ENCODE measurements at regions not wholly inside any gene's neighbourhood (a gene's known extent, or its start where the extent isn't known, plus 50 kb on each side); places are given as distances from the start of the nearest gene placed in this dataset.

DNA sequence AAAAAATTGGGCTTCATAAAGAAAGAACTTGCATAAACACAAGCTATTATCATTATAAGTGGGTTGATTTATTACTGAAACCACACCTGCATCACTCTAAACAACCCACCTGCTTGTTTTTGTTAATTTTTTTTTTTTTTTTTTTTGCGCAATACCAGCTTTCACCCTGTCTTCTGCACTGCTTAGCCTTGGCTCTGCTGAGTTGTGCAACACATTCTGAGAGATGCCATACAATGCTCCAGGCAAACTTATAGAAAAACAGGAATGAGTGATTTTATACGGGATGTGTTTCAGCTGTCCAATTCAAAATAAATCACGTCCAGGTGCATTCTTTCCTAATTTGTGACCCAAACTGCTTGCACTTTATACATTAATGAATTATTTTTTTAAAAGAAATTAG, 923.6 kb downstream of the GATA3 start:
- POLR2A ChIA-PET, result no interaction called here
- DNase-seq (ENCODE audit: low read depth, low spot score), result no peak

DNA sequence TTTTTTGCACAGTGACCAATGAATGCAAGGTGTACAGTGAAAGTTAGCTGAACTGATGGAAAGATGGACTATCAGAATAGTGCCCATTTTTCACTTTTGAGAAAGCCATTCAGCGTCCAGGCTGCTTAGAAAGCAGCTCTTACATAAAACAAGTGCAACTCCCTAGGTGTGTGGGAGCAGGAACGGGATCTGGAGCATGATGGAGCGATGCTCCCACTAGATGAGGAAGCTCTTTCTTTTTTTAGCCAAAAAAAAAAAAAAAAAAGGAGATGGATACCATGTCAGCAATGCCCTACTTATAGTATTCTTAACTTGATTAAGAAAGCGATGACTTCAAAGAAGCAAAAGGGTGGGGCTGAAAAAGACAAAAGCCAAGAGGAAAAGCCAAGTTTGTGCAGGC, 925.5 kb downstream of the GATA3 start:
- DNase-seq (ENCODE audit: low read depth, low spot score), result no peak

More for the DNA sequence above, 923.6 kb downstream of the GATA3 start:
- CTCF ChIA-PET, result no interaction called here
- Histone ChIP-seq H3K4me3 (ENCODE audit: low read depth, low read length) (no peak overlapping the region), H3K27me3 (ENCODE audit: control insufficient read depth, insufficient read depth, low read length) (no peaks in the 10 kb centered on the region), H3K9me3 (ENCODE audit: control insufficient read depth, insufficient read depth, low read length) (no peaks in the 10 kb centered on the region; the same call in 1 of the 2 replicates), H3K27ac (ENCODE audit: low read depth, low read length) (no peak overlapping the region)
- TF ChIP-seq, protein P1, sequence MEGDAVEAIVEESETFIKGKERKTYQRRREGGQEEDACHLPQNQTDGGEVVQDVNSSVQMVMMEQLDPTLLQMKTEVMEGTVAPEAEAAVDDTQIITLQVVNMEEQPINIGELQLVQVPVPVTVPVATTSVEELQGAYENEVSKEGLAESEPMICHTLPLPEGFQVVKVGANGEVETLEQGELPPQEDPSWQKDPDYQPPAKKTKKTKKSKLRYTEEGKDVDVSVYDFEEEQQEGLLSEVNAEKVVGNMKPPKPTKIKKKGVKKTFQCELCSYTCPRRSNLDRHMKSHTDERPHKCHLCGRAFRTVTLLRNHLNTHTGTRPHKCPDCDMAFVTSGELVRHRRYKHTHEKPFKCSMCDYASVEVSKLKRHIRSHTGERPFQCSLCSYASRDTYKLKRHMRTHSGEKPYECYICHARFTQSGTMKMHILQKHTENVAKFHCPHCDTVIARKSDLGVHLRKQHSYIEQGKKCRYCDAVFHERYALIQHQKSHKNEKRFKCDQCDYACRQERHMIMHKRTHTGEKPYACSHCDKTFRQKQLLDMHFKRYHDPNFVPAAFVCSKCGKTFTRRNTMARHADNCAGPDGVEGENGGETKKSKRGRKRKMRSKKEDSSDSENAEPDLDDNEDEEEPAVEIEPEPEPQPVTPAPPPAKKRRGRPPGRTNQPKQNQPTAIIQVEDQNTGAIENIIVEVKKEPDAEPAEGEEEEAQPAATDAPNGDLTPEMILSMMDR (IDR thresholded peaks at IDR 0.05; ENCODE audit: low read depth, low read length), result no peak

DNA sequence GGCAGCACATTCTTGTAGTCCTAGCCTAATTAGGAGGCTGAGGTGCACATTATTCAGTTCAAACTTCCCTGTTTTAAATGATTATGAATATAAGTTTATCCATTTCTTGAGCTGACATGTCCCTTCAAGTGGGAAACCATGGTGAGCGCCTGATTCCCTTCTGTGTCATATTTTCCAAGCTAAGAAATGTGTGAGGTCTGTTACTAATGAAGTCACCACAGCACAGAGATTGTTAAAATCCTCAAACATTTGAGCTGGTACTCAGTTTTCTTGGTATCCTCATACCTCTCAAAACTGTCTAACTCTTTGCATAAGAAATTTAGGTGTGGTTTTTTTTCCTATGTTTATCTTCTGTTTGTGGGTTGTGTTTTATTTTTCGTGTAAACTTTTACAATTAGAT, 926.8 kb downstream of the GATA3 start:
- CTCF ChIA-PET, result no interaction called here
- POLR2A ChIA-PET, result no interaction called here
- Histone ChIP-seq H3K27ac (ENCODE audit: low read depth, low read length) (no peak overlapping the region), H3K9me3 (ENCODE audit: control insufficient read depth, insufficient read depth, low read length) (no peaks in the 10 kb centered on the region; the same call in 1 of the 2 replicates), H3K4me3 (ENCODE audit: low read depth, low read length) (no peak overlapping the region), H3K27me3 (ENCODE audit: control insufficient read depth, insufficient read depth, low read length) (no peaks in the 10 kb centered on the region)
- TF ChIP-seq, protein P1 (IDR thresholded peaks at IDR 0.05; ENCODE audit: low read depth, low read length), result no peak
- DNase-seq (ENCODE audit: low read depth, low spot score), result no peak

More for the DNA sequence above, 925.5 kb downstream of the GATA3 start:
- Histone ChIP-seq H3K4me3 (ENCODE audit: low read depth, low read length) (no peak overlapping the region), H3K9me3 (ENCODE audit: control insufficient read depth, insufficient read depth, low read length) (no peaks in the 10 kb centered on the region; the same call in 1 of the 2 replicates), H3K27me3 (ENCODE audit: control insufficient read depth, insufficient read depth, low read length) (no peaks in the 10 kb centered on the region), H3K27ac (ENCODE audit: low read depth, low read length) (no peak overlapping the region)
- POLR2A ChIA-PET, result no interaction called here
- CTCF ChIA-PET, result no interaction called here
- TF ChIP-seq, protein P1 (IDR thresholded peaks at IDR 0.05; ENCODE audit: low read depth, low read length), result no peak

DNA sequence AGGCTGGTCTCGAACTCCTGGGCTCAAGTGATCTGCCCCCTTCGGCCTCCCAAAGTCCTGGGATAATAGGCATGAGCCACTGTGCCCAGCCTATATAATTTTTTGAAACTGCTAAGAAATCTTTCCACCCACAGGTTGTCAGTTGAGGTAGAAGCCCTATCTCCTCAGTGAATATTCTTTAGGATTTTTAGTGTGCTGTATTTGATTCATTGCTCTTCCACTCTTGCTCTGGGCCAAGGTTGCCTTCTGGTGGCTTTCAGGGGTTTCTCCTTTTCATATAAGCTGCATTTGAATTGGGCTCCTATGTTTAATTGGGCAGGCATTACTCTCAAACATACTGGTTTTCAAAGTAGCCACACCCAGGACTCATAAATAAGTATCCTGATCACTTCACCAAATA, 931.2 kb downstream of the GATA3 start:
- Histone ChIP-seq H3K4me3 (ENCODE audit: low read depth, low read length) (no peak overlapping the region), H3K27me3 (ENCODE audit: control insufficient read depth, insufficient read depth, low read length) (no peaks in the 10 kb centered on the region), H3K9me3 (ENCODE audit: control insufficient read depth, insufficient read depth, low read length) (no peaks in the 10 kb centered on the region), H3K27ac (ENCODE audit: low read depth, low read length) (no peak overlapping the region)
- DNase-seq (ENCODE audit: low read depth, low spot score), result no peak
- TF ChIP-seq, protein P1 (IDR thresholded peaks at IDR 0.05; ENCODE audit: low read depth, low read length), result no peak
- POLR2A ChIA-PET, result no interaction called here
- CTCF ChIA-PET, result no interaction called here

DNA sequence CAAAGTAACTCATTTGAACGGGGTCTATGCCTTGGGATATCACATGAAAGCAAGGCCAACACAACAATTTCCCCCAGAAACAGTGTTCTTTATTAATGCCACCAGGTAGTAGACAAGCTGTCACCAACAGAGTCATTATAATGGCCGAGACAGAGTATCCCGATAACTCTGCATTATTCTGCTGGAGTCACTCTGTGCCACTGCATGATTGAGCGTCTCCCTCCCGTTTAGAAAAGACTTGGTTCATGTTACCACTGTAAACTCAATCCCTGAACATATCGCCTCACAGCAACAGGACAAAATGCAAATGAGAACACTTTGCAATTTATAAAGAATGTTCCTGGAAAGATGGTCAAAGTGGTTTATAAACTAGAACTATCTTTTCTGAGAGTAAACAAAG, 932.5 kb downstream of the GATA3 start:
- H3K9me3 ChIP-seq (ENCODE audit: control insufficient read depth, insufficient read depth, low read length), result no peaks in the 10 kb centered on the region
- TF ChIP-seq, protein P1 (IDR thresholded peaks at IDR 0.05; ENCODE audit: low read depth, low read length), result no peak
- CTCF ChIA-PET, result no interaction called here
- no peak overlapping the region for H3K4me3 ChIP-seq (ENCODE audit: low read depth, low read length)
- DNase-seq (ENCODE audit: low read depth, low spot score), result no peak
- POLR2A ChIA-PET, result no interaction called here
- no peak overlapping the region for H3K27ac ChIP-seq (ENCODE audit: low read depth, low read length)
- H3K27me3 ChIP-seq (ENCODE audit: control insufficient read depth, insufficient read depth, low read length), result no peaks in the 10 kb centered on the region

Data from AG04450 (cell line).